ENCODE measurements at regions not wholly inside any gene's neighbourhood (a gene's known extent, or its start where the extent isn't known, plus 50 kb on each side); places are given as distances from the start of the nearest gene placed in this dataset.

- Mint-ChIP-seq H3K4me3 (no peak overlapping the region), H3K36me3 (no peaks in the 10 kb centered on the region), H3K4me1 (no peaks in the 10 kb centered on the region), H3K27me3 (no peaks in the 10 kb centered on the region), H3K9me3 (no peaks in the 10 kb centered on the region), H3K27ac (no peak overlapping the region)
- ChIA-PET POLR2A (ENCODE audit: partially characterized antibody) (no interaction called here), CTCF (ENCODE audit: partially characterized antibody) (no interaction called here)
- H3K9me3 ChIP-seq (ENCODE audit: control insufficient read depth in 1 of 2, low read length in 2 of 2): no peaks in the 10 kb centered on the region
- no peaks in the 10 kb centered on the region for H3K27me3 ChIP-seq (ENCODE audit: insufficient read depth, low read length)
- no peaks in the 10 kb centered on the region for H3K36me3 ChIP-seq (ENCODE audit: insufficient read depth, low read length)
- H3K4me1 ChIP-seq (ENCODE audit: insufficient read depth, low read length): no peaks in the 10 kb centered on the region
- no peak overlapping the region for H3K4me3 ChIP-seq (ENCODE audit: low read length in 2 of 2)
- H3K27ac ChIP-seq (ENCODE audit: low read depth, low read length): no peak overlapping the region
- intact Hi-C loops (cut with micrococcal nuclease): no loop called here
- DNase-seq: no peak
Measured at GRCh38 chr17:55852734-55853133, 101.9 kb downstream of the PCTP start.

- CTCF ChIA-PET (ENCODE audit: partially characterized antibody): no interaction called here
- DNase-seq: no peak
- peaks cover 7 to 8% of the 10 kb centered on the region in 2 donors for H3K27me3 Mint-ChIP-seq
- H3K9me3 Mint-ChIP-seq: peaks cover 0 to 5% (median 0%) of the 10 kb centered on the region in 8 donors
- Histone ChIP-seq H3K36me3 (ENCODE audit: insufficient read depth, low read length) (no peaks in the 10 kb centered on the region), H3K9me3 (ENCODE audit: control insufficient read depth in 1 of 2, low read length in 2 of 2) (no peaks in the 10 kb centered on the region), H3K4me3 (ENCODE audit: low read length in 2 of 2) (no peak overlapping the region), H3K27me3 (ENCODE audit: insufficient read depth, low read length) (no peaks in the 10 kb centered on the region), H3K27ac (ENCODE audit: low read depth, low read length) (no peak overlapping the region), H3K4me1 (ENCODE audit: insufficient read depth, low read length) (no peaks in the 10 kb centered on the region)
- no peaks in the 10 kb centered on the region for H3K4me1 Mint-ChIP-seq
- no peak overlapping the region for H3K4me3 Mint-ChIP-seq
- no peaks in the 10 kb centered on the region for H3K36me3 Mint-ChIP-seq
- intact Hi-C loops (cut with micrococcal nuclease): no loop called here
- POLR2A ChIA-PET (ENCODE audit: partially characterized antibody): no interaction called here
- no peak overlapping the region for H3K27ac Mint-ChIP-seq
Measured at GRCh38 chr17:55859301-55859795, 108.5 kb downstream of the PCTP start.

- intact Hi-C loops (cut with micrococcal nuclease): no loop called here
- Histone ChIP-seq H3K36me3 (ENCODE audit: insufficient read depth, low read length) (no peaks in the 10 kb centered on the region), H3K27me3 (ENCODE audit: insufficient read depth, low read length) (no peaks in the 10 kb centered on the region), H3K4me3 (ENCODE audit: low read length in 2 of 2) (no peak overlapping the region), H3K9me3 (ENCODE audit: control insufficient read depth in 1 of 2, low read length in 2 of 2) (no peaks in the 10 kb centered on the region), H3K27ac (ENCODE audit: low read depth, low read length) (no peak overlapping the region), H3K4me1 (ENCODE audit: insufficient read depth, low read length) (no peaks in the 10 kb centered on the region)
- H3K36me3 Mint-ChIP-seq: no peaks in the 10 kb centered on the region
- peaks cover 0 to 16% (median 3%) of the 10 kb centered on the region in 8 donors for H3K9me3 Mint-ChIP-seq
- no peak for DNase-seq
- no peak overlapping the region for H3K4me3 Mint-ChIP-seq
- POLR2A ChIA-PET (ENCODE audit: partially characterized antibody): no interaction called here
- no peaks in the 10 kb centered on the region for H3K4me1 Mint-ChIP-seq
- CTCF ChIA-PET (ENCODE audit: partially characterized antibody): no interaction called here
- peaks cover 0 to 7% of the 10 kb centered on the region in 2 donors for H3K27me3 Mint-ChIP-seq
- no peak overlapping the region for H3K27ac Mint-ChIP-seq
Measured at GRCh38 chr17:55865072-55865762, 114.4 kb downstream of the PCTP start.

GRCh38 chr17:55870044-55870443 lies 119.2 kb downstream of the PCTP start:
- Histone ChIP-seq H3K9me3 (ENCODE audit: control insufficient read depth in 1 of 2, low read length in 2 of 2) (no peaks in the 10 kb centered on the region), H3K27me3 (ENCODE audit: insufficient read depth, low read length) (no peaks in the 10 kb centered on the region), H3K4me1 (ENCODE audit: insufficient read depth, low read length) (no peaks in the 10 kb centered on the region), H3K36me3 (ENCODE audit: insufficient read depth, low read length) (no peaks in the 10 kb centered on the region), H3K4me3 (ENCODE audit: low read length in 2 of 2) (no peak overlapping the region), H3K27ac (ENCODE audit: low read depth, low read length) (no peak overlapping the region)
- intact Hi-C loops (cut with micrococcal nuclease): no loop called here
- peaks cover 0 to 1% of the 10 kb centered on the region in 2 donors for H3K27me3 Mint-ChIP-seq
- CTCF ChIA-PET (ENCODE audit: partially characterized antibody): no interaction called here
- H3K36me3 Mint-ChIP-seq: no peaks in the 10 kb centered on the region
- H3K27ac Mint-ChIP-seq: no peak overlapping the region
- DNase-seq: no peak
- POLR2A ChIA-PET (ENCODE audit: partially characterized antibody): no interaction called here
- H3K4me1 Mint-ChIP-seq: no peaks in the 10 kb centered on the region
- no peak overlapping the region for H3K4me3 Mint-ChIP-seq
- peaks cover 0 to 16% (median under 1%) of the 10 kb centered on the region in 8 donors for H3K9me3 Mint-ChIP-seq

GRCh38 chr17:55872374-55872773 lies 121.5 kb downstream of the PCTP start:
- H3K4me3 Mint-ChIP-seq: no peak overlapping the region
- H3K27ac Mint-ChIP-seq: no peak overlapping the region
- intact Hi-C loops (cut with micrococcal nuclease): no loop called here
- DNase-seq: no peak
- no peaks in the 10 kb centered on the region for H3K27me3 ChIP-seq (ENCODE audit: insufficient read depth, low read length)
- no peaks in the 10 kb centered on the region for H3K4me1 ChIP-seq (ENCODE audit: insufficient read depth, low read length)
- no peaks in the 10 kb centered on the region for H3K36me3 ChIP-seq (ENCODE audit: insufficient read depth, low read length)
- POLR2A ChIA-PET (ENCODE audit: partially characterized antibody): no interaction called here
- no peaks in the 10 kb centered on the region for H3K27me3 Mint-ChIP-seq
- peaks cover 0 to 10% (median 0%) of the 10 kb centered on the region in 8 donors for H3K9me3 Mint-ChIP-seq
- no peaks in the 10 kb centered on the region for H3K9me3 ChIP-seq (ENCODE audit: control insufficient read depth in 1 of 2, low read length in 2 of 2)
- H3K27ac ChIP-seq (ENCODE audit: low read depth, low read length): no peak overlapping the region
- no peaks in the 10 kb centered on the region for H3K36me3 Mint-ChIP-seq
- H3K4me1 Mint-ChIP-seq: no peaks in the 10 kb centered on the region
- CTCF ChIA-PET (ENCODE audit: partially characterized antibody): no interaction called here
- no peak overlapping the region for H3K4me3 ChIP-seq (ENCODE audit: low read length in 2 of 2)

GRCh38 chr17:55873017-55873758 lies 122.3 kb downstream of the PCTP start:
- no peak overlapping the region for H3K27ac Mint-ChIP-seq
- no peaks in the 10 kb centered on the region for H3K4me1 ChIP-seq (ENCODE audit: insufficient read depth, low read length)
- no peak overlapping the region for H3K4me3 ChIP-seq (ENCODE audit: low read length in 2 of 2)
- H3K36me3 Mint-ChIP-seq: no peaks in the 10 kb centered on the region
- H3K9me3 Mint-ChIP-seq: peaks cover 0 to 8% (median under 1%) of the 10 kb centered on the region in 8 donors
- no peak for DNase-seq
- POLR2A ChIA-PET (ENCODE audit: partially characterized antibody): no interaction called here
- no peaks in the 10 kb centered on the region for H3K27me3 ChIP-seq (ENCODE audit: insufficient read depth, low read length)
- H3K36me3 ChIP-seq (ENCODE audit: insufficient read depth, low read length): no peaks in the 10 kb centered on the region
- no peak overlapping the region for H3K27ac ChIP-seq (ENCODE audit: low read depth, low read length)
- H3K9me3 ChIP-seq (ENCODE audit: control insufficient read depth in 1 of 2, low read length in 2 of 2): no peaks in the 10 kb centered on the region
- CTCF ChIA-PET (ENCODE audit: partially characterized antibody): no interaction called here
- H3K4me1 Mint-ChIP-seq: no peaks in the 10 kb centered on the region
- H3K27me3 Mint-ChIP-seq: peaks cover 0 to 5% of the 10 kb centered on the region in 2 donors
- intact Hi-C loops (cut with micrococcal nuclease): no loop called here
- H3K4me3 Mint-ChIP-seq: no peak overlapping the region

- H3K4me3 ChIP-seq (ENCODE audit: low read length in 2 of 2): no peak overlapping the region
- no peaks in the 10 kb centered on the region for H3K9me3 ChIP-seq (ENCODE audit: control insufficient read depth in 1 of 2, low read length in 2 of 2)
- peaks cover 0 to 2% (median 0%) of the 10 kb centered on the region in 8 donors for H3K9me3 Mint-ChIP-seq
- peaks cover 0 to 5% of the 10 kb centered on the region in 2 donors for H3K27me3 Mint-ChIP-seq
- DNase-seq: no peak
- H3K27ac Mint-ChIP-seq: no peak overlapping the region
- POLR2A ChIA-PET (ENCODE audit: partially characterized antibody): no interaction called here
- intact Hi-C loops (cut with micrococcal nuclease): no loop called here
- no peak overlapping the region for H3K4me3 Mint-ChIP-seq
- no peaks in the 10 kb centered on the region for H3K4me1 Mint-ChIP-seq
- CTCF ChIA-PET (ENCODE audit: partially characterized antibody): no interaction called here
- H3K36me3 Mint-ChIP-seq: no peaks in the 10 kb centered on the region
- no peaks in the 10 kb centered on the region for H3K4me1 ChIP-seq (ENCODE audit: insufficient read depth, low read length)
- no peaks in the 10 kb centered on the region for H3K36me3 ChIP-seq (ENCODE audit: insufficient read depth, low read length)
- H3K27ac ChIP-seq (ENCODE audit: low read depth, low read length): no peak overlapping the region
- H3K27me3 ChIP-seq (ENCODE audit: insufficient read depth, low read length): no peaks in the 10 kb centered on the region
Measured at GRCh38 chr17:55883149-55883548, 132.3 kb downstream of the PCTP start.

All from CD4-positive, alpha-beta memory T cell (primary cell).